NB4 (cell line): ENCODE measurements at regions not wholly inside any gene's neighbourhood (a gene's known extent, or its start where the extent isn't known, plus 50 kb on each side); places are given as distances from the start of the nearest gene placed in this dataset.

ENCODE experiments used
- MAX ChIP-seq: IDR thresholded peaks from 2 replicates; pipeline ENCODE4 v1.6.1; 2011; ENCODE audit warnings: low read depth, low read length
- POLR2A ChIP-seq: IDR thresholded peaks from 2 replicates; pipeline ENCODE4 v1.6.1; 2011; ENCODE audit warnings: mild to moderate bottlenecking; ENCODE audit not compliant: insufficient read length; ENCODE audit errors: extremely low read depth

DNA sequence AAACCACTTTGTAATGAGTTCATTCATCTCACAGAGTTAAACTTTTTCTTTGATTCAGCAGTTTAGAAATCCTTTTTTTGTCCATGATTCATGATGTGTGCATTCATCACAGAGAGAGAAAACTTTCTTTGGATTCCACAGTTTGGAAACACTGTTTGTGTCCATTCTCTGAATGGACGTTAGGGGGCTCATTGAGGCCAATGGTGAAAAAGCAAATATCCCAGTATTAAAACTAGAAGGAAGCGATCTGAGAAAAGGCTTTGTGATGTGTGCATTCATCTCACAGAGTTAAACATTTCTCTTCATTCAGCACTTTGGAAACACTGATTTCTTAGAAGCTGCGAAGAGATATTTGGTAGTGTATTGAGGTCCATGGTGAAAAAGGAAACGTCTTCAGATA lies 155.6 kb upstream of the TRIM48 start:
- TF ChIP-seq POLR2A (no peak), MAX (no peak)
